ENCODE measurements at regions not wholly inside any gene's neighbourhood (a gene's known extent, or its start where the extent isn't known, plus 50 kb on each side); places are given as distances from the start of the nearest gene placed in this dataset.
A peak's percentile ranks its signal among the peaks of the same experiment; 100 is the strongest.

DNA sequence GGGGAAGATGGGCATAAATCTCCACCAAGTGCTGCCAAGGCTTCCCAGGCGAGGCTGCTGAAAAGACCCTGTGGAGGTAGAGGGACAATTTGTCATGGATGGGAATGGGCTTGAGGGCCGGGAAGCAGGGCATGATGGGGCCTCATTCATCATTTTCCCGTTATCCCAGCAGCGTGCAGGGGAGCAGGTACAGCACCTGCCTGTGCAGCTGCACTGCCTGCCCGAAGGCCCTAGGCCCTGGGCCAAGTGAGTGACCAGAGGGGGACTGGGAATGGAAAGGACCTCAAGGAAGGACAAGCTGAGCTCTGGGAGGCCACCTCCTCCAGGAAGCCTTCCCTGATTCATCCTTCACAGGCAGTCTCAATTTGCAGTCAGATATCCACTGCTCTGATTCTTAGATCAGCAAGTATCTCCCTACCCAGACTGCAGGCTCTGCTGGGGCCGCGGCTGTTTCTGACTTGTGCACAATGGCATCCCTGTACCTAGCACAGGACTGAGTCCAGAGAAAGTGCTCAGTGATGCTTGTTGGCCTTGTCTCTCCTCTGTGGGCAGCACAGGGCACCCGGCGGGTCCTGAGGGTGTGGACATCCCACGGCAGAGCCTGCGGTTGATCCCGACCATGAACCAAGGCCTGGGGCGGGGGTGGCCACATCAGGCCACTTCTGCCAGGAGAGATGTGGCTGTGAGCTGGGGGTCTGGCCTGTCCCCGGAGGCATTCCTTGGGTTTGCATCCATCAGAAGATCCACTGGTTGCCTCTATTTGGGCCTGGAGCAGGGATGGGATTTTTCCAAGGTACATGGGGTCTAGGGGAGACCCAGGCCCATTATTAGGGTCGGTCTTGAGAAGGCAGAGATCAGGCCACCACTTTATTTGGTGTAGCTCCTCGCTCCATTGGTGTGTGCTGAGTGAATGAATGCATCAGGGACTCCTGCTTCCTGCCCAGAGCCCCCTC, 167.3 kb upstream of the RTL1 start:
- 90% methylated on average over 15 of the region's 16 CpGs for WGBS
- H3K4me3 ChIP-seq = no peak overlapping the region
- no peaks in the 10 kb centered on the region for H3K9me3 ChIP-seq
- H3K4me1 ChIP-seq = no peaks in the 10 kb centered on the region
- TF ChIP-seq POLR2A (IDR thresholded peaks at IDR 0.05; ENCODE audit: low read depth) (no peak), CTCF (IDR thresholded peaks at IDR 0.05) (no peak), EP300 (IDR thresholded peaks at IDR 0.05) (no peak), POLR2AphosphoS5 (IDR thresholded peaks at IDR 0.05) (no peak)
- peaks cover 0 to 37% (median 0%) of the 10 kb centered on the region in 4 donors for H3K27me3 ChIP-seq
- DNase-seq (ENCODE audit: extremely low spot score) = peak; percentile 89
- H3K27ac ChIP-seq (replicated peaks in 1 of 4) = no peak overlapping the region
- intact Hi-C loops (cut with DNase I) = no loop called here
- H3K36me3 ChIP-seq = no peaks in the 10 kb centered on the region

- TF ChIP-seq POLR2AphosphoS5 (IDR thresholded peaks at IDR 0.05) (no peak), EP300 (IDR thresholded peaks at IDR 0.05) (no peak), POLR2A (IDR thresholded peaks at IDR 0.05; ENCODE audit: low read depth) (no peak), CTCF (IDR thresholded peaks at IDR 0.05) (no peak)
- Histone ChIP-seq H3K9me3 (no peaks in the 10 kb centered on the region), H3K27ac (replicated peaks in 1 of 4) (no peak overlapping the region), H3K4me1 (no peaks in the 10 kb centered on the region), H3K4me3 (no peak overlapping the region), H3K27me3 (peaks cover 0 to 44% (median 3%) of the 10 kb centered on the region in 4 donors), H3K36me3 (no peaks in the 10 kb centered on the region)
- peak; percentile 89 for DNase-seq (ENCODE audit: extremely low spot score)
- intact Hi-C loops (cut with DNase I) = no loop called here
- 61% methylated on average over 12 of the region's 12 CpGs for WGBS
Measured at GRCh38 chr14:101071493-101071906, 168.0 kb upstream of the RTL1 start.

GRCh38 chr14:101072070-101072469, 168.5 kb upstream of the RTL1 start:
- 83% methylated on average over 10 of the region's 10 CpGs for WGBS
- H3K36me3 ChIP-seq = no peaks in the 10 kb centered on the region
- no peaks in the 10 kb centered on the region for H3K9me3 ChIP-seq
- DNase-seq (ENCODE audit: extremely low spot score) = no peak
- H3K27me3 ChIP-seq = peaks cover 0 to 50% (median 8%) of the 10 kb centered on the region in 4 donors
- TF ChIP-seq EP300 (IDR thresholded peaks at IDR 0.05) (no peak), CTCF (IDR thresholded peaks at IDR 0.05) (no peak), POLR2AphosphoS5 (IDR thresholded peaks at IDR 0.05) (no peak)
- intact Hi-C loops (cut with DNase I) = no loop called here
- H3K27ac ChIP-seq (replicated peaks in 1 of 4) = no peak overlapping the region
- H3K4me1 ChIP-seq = peaks cover 0 to 5% (median 2%) of the 10 kb centered on the region in 4 donors
- no peak overlapping the region for H3K4me3 ChIP-seq

- H3K27ac ChIP-seq (replicated peaks in 1 of 4) = no peak overlapping the region
- WGBS = 83% methylated on average over 16 of the region's 16 CpGs
- H3K27me3 ChIP-seq = peaks cover 0 to 55% (median 13%) of the 10 kb centered on the region in 4 donors
- DNase-seq (ENCODE audit: extremely low spot score) = peak; percentile 68
- no peak overlapping the region for H3K4me3 ChIP-seq
- no peak for TF ChIP-seq EP300 (IDR thresholded peaks at IDR 0.05)
- TF ChIP-seq CTCF (IDR thresholded peaks at IDR 0.05) = no peak
- TF ChIP-seq POLR2AphosphoS5 (IDR thresholded peaks at IDR 0.05) = no peak
- no peak for TF ChIP-seq POLR2A (IDR thresholded peaks at IDR 0.05; ENCODE audit: low read depth)
- H3K9me3 ChIP-seq = no peaks in the 10 kb centered on the region
- no peaks in the 10 kb centered on the region for H3K36me3 ChIP-seq
- H3K4me1 ChIP-seq = peaks cover 3 to 10% (median 6%) of the 10 kb centered on the region in 4 donors
- intact Hi-C loops (cut with DNase I) = no loop called here
Measured at GRCh38 chr14:101072531-101072930, 169.0 kb upstream of the RTL1 start.
